Endometrium (tissue), 2 donors: ENCODE measurements at regions not wholly inside any gene's neighbourhood (a gene's known extent, or its start where the extent isn't known, plus 50 kb on each side); places are given as distances from the start of the nearest gene placed in this dataset.
"Not testable (repeated sequence)": the region's sequence is repeated elsewhere in the genome, so short reads cannot be mapped to it uniquely, and the experiment has no call there.

Experiments used
- FAIRE-seq: peaks from 2 replicates; lab custom pipeline; 2012; peaks lifted over from hg19 to GRCh38; lab: Jason Lieb, UNC
- donor health status: control.
- donor health status: control.

- FAIRE-seq: not testable (repeated sequence)
Observed at GRCh38 chr19:27942607-27943006, 1270.3 kb downstream of the UQCRFS1 start.

GRCh38 chr19:27936139-27936538 is 1276.8 kb downstream of the UQCRFS1 start:
- no peak for FAIRE-seq

- FAIRE-seq: no peak
Observed at GRCh38 chr19:27935669-27936068, 1277.3 kb downstream of the UQCRFS1 start.

GRCh38 chr19:27929399-27929798 is 1283.6 kb downstream of the UQCRFS1 start:
- no peak for FAIRE-seq

- no peak for FAIRE-seq
Observed at GRCh38 chr19:27925202-27925601, 1287.7 kb downstream of the UQCRFS1 start.

- no peak for FAIRE-seq
Observed at GRCh38 chr19:27922970-27923369, 1290.0 kb downstream of the UQCRFS1 start.

GRCh38 chr19:27920774-27921173 is 1292.2 kb downstream of the UQCRFS1 start:
- FAIRE-seq: no peak

GRCh38 chr19:27918818-27919217 is 1294.1 kb downstream of the UQCRFS1 start:
- no peak for FAIRE-seq

GRCh38 chr19:27911122-27911898 is 1301.6 kb downstream of the UQCRFS1 start:
- FAIRE-seq: no peak

- no peak for FAIRE-seq
Observed at GRCh38 chr19:27909861-27910260, 1303.1 kb downstream of the UQCRFS1 start.

- no peak for FAIRE-seq
Observed at GRCh38 chr19:27909185-27909840, 1303.6 kb downstream of the UQCRFS1 start.

- FAIRE-seq: no peak
Observed at GRCh38 chr19:27906081-27906480, 1306.9 kb downstream of the UQCRFS1 start.

GRCh38 chr19:27905074-27905473 is 1307.9 kb downstream of the UQCRFS1 start:
- no peak for FAIRE-seq

GRCh38 chr19:27901078-27901477 is 1311.9 kb downstream of the UQCRFS1 start:
- no peak for FAIRE-seq

GRCh38 chr19:27896091-27896490 is 1316.9 kb downstream of the UQCRFS1 start:
- no peak for FAIRE-seq

GRCh38 chr19:27894906-27895754 is 1317.8 kb downstream of the UQCRFS1 start:
- FAIRE-seq: no peak

- no peak for FAIRE-seq
Observed at GRCh38 chr19:27892500-27892899, 1320.5 kb downstream of the UQCRFS1 start.

GRCh38 chr19:27891411-27891810 is 1321.5 kb downstream of the UQCRFS1 start:
- FAIRE-seq: no peak

- FAIRE-seq: no peak
Observed at GRCh38 chr19:27890696-27891095, 1322.3 kb downstream of the UQCRFS1 start.

GRCh38 chr19:27890206-27890605 is 1322.7 kb downstream of the UQCRFS1 start:
- no peak for FAIRE-seq

- FAIRE-seq: no peak
Observed at GRCh38 chr19:27889156-27889555, 1323.8 kb downstream of the UQCRFS1 start.

GRCh38 chr19:27887946-27888345 is 1325.0 kb downstream of the UQCRFS1 start:
- no peak for FAIRE-seq

GRCh38 chr19:27885359-27885758 is 1327.6 kb downstream of the UQCRFS1 start:
- no peak for FAIRE-seq
